Neural progenitor cell (in vitro differentiated cells): ENCODE measurements at regions not wholly inside any gene's neighbourhood (a gene's known extent, or its start where the extent isn't known, plus 50 kb on each side); places are given as distances from the start of the nearest gene placed in this dataset.

Experiments
- DNase-seq: peaks from one replicate; pipeline ENCODE4 v3.0.0-alpha.2; 2016; ENCODE audit warnings: low spot score
- H2AFZ ChIP-seq: fragments of 200-600 bp; sonication (generic); replicated peaks from 2 replicates; pipeline ENCODE4 v1.6.1; 2016; ENCODE audit warnings: antibody characterized with exemption
- H3F3A ChIP-seq: fragments of 200-600 bp; sonication (generic); 2 replicates; pipeline ENCODE4 v1.6.1; 2016; ENCODE audit warnings: antibody characterized with exemption, low read depth
- H3K27ac ChIP-seq: fragments of 200-600 bp; sonication (generic); 2 replicates; pipeline ENCODE4 v1.5.1; 2016; ENCODE audit warnings: mild to moderate bottlenecking
- H3K27me3 ChIP-seq: fragments of 200-600 bp; sonication (generic); 2 replicates; pipeline ENCODE4 v1.6.1; 2016; ENCODE audit warnings: mild to moderate bottlenecking, moderate library complexity
- H3K36me3 ChIP-seq: fragments of 200-600 bp; sonication (generic); 2 replicates; pipeline ENCODE4 v1.5.1; 2016
- H3K4me1 ChIP-seq: fragments of 200-600 bp; sonication (generic); 2 replicates; pipeline ENCODE4 v1.6.1; 2016; ENCODE audit warnings: mixed run types
- H3K4me2 ChIP-seq: fragments of 200-600 bp; sonication (generic); 2 replicates; pipeline ENCODE4 v1.6.1; 2016
- H3K4me3 ChIP-seq: fragments of 200-600 bp; sonication (generic); 2 replicates; pipeline ENCODE4 v1.5.1; 2016
- H3K79me2 ChIP-seq: fragments of 200-600 bp; sonication (generic); 2 replicates; pipeline ENCODE4 v1.6.1; 2016; ENCODE audit warnings: low read depth
- H3K9ac ChIP-seq: fragments of 200-600 bp; sonication (generic); 2 replicates; pipeline ENCODE4 v1.6.1; 2016
- H3K9me3 ChIP-seq: fragments of 200-600 bp; sonication (generic); 2 replicates; pipeline ENCODE4 v1.5.1; 2016; ENCODE audit warnings: low read depth
- H4K20me1 ChIP-seq: fragments of 200-600 bp; sonication (generic); 2 replicates; pipeline ENCODE4 v1.6.1; 2016; ENCODE audit warnings: low read depth
- H3K27ac Mint-ChIP-seq: 3 replicates; pipeline ENCODE4 v1.8.0; 2021; ENCODE audit warnings: mixed read lengths
- H3K27me3 Mint-ChIP-seq: 2 replicates; pipeline ENCODE4 v1.8.0; 2022; ENCODE audit warnings: low read depth, mild to moderate bottlenecking, inconsistent platforms, moderate library complexity, mixed read lengths; ENCODE audit not compliant: insufficient read depth
- H3K36me3 Mint-ChIP-seq: 3 replicates; pipeline ENCODE4 v1.8.0; 2021; ENCODE audit warnings: mixed read lengths
- H3K4me1 Mint-ChIP-seq: 3 replicates; pipeline ENCODE4 v1.8.0; 2021; ENCODE audit warnings: mixed read lengths
- H3K4me3 Mint-ChIP-seq: 3 replicates; pipeline ENCODE4 v1.8.0; 2021; ENCODE audit warnings: mild to moderate bottlenecking, moderate library complexity, mixed read lengths
- H3K9me3 Mint-ChIP-seq: 3 replicates; pipeline ENCODE4 v1.8.0; 2020; ENCODE audit warnings: mixed read lengths
- CTCF ChIP-seq: fragments of 200-600 bp; sonication (generic); IDR thresholded peaks from 2 replicates; pipeline ENCODE4 v1.5.1; 2017; ENCODE audit warnings: antibody characterized with exemption, mild to moderate bottlenecking
- EZH2 ChIP-seq: fragments of 200-600 bp; sonication (generic); IDR thresholded peaks from 2 replicates; pipeline ENCODE4 v1.6.1; 2017; ENCODE audit warnings: antibody characterized with exemption, mild to moderate bottlenecking, moderate library complexity
- EZH2phosphoT487 ChIP-seq: fragments of 200-600 bp; sonication (generic); IDR thresholded peaks from 2 replicates; pipeline ENCODE4 v1.6.1; 2017; ENCODE audit warnings: antibody characterized with exemption

GRCh38 chr5:92884469-92884868 is 696.5 kb downstream of the NR2F1-AS1 start:
- H3K4me1 ChIP-seq = peaks cover 68% of the 10 kb centered on the region
- H3K4me3 Mint-ChIP-seq = no peak overlapping the region
- H2AFZ ChIP-seq = no peak overlapping the region
- no peaks in the 10 kb centered on the region for H3K27me3 ChIP-seq
- peak overlapping the region; percentile 57 for H3K4me2 ChIP-seq
- H3F3A ChIP-seq = peaks cover 18% of the 10 kb centered on the region
- peaks cover 6% of the 10 kb centered on the region for H3K9me3 Mint-ChIP-seq
- H3K4me3 ChIP-seq = no peak overlapping the region
- no peak overlapping the region for H3K27ac ChIP-seq
- H3K36me3 Mint-ChIP-seq = no peaks in the 10 kb centered on the region
- H3K79me2 ChIP-seq = no peaks in the 10 kb centered on the region
- H4K20me1 ChIP-seq = no peaks in the 10 kb centered on the region
- peaks cover 59% of the 10 kb centered on the region for H3K4me1 Mint-ChIP-seq
- DNase-seq = no peak
- H3K9me3 ChIP-seq = no peaks in the 10 kb centered on the region
- H3K27me3 Mint-ChIP-seq = no peaks in the 10 kb centered on the region
- no peak overlapping the region for H3K27ac Mint-ChIP-seq
- TF ChIP-seq EZH2 (no peak), CTCF (no peak), EZH2phosphoT487 (no peak)
- H3K9ac ChIP-seq = no peak overlapping the region
- H3K36me3 ChIP-seq = no peaks in the 10 kb centered on the region

- no peak for TF ChIP-seq EZH2phosphoT487
- no peak for TF ChIP-seq CTCF
- TF ChIP-seq EZH2 = no peak
- Histone ChIP-seq H3K36me3 (no peaks in the 10 kb centered on the region), H3K4me3 (peak overlapping the region; percentile 20), H3K9ac (no peak overlapping the region), H3K4me2 (peak overlapping the region; percentile 60), H3K4me1 (peaks cover 53% of the 10 kb centered on the region), H3K27me3 (no peaks in the 10 kb centered on the region), H3K27ac (peak overlapping the region; percentile 69), H3F3A (peaks cover 26% of the 10 kb centered on the region), H4K20me1 (no peaks in the 10 kb centered on the region), H2AFZ (no peak overlapping the region), H3K9me3 (no peaks in the 10 kb centered on the region), H3K79me2 (no peaks in the 10 kb centered on the region)
- no peak overlapping the region for H3K4me3 Mint-ChIP-seq
- H3K27ac Mint-ChIP-seq = peak overlapping the region; percentile 84
- H3K27me3 Mint-ChIP-seq = peaks cover 11% of the 10 kb centered on the region
- DNase-seq = peak; percentile 49
- peaks cover 10% of the 10 kb centered on the region for H3K36me3 Mint-ChIP-seq
- peaks cover 26% of the 10 kb centered on the region for H3K9me3 Mint-ChIP-seq
- peaks cover 46% of the 10 kb centered on the region for H3K4me1 Mint-ChIP-seq
Observed at GRCh38 chr5:92879806-92880543, 701.0 kb downstream of the NR2F1-AS1 start.

GRCh38 chr5:92874790-92875189 is 706.2 kb downstream of the NR2F1-AS1 start:
- Mint-ChIP-seq H3K27ac (no peak overlapping the region), H3K36me3 (peaks cover 19% of the 10 kb centered on the region), H3K9me3 (peaks cover 60% of the 10 kb centered on the region), H3K4me3 (no peak overlapping the region), H3K4me1 (peaks cover 10% of the 10 kb centered on the region), H3K27me3 (peaks cover 13% of the 10 kb centered on the region)
- no peak for DNase-seq
- no peaks in the 10 kb centered on the region for H3K9me3 ChIP-seq
- H3K4me1 ChIP-seq = peaks cover 18% of the 10 kb centered on the region
- H3K4me2 ChIP-seq = no peak overlapping the region
- H3F3A ChIP-seq = peaks cover 18% of the 10 kb centered on the region
- no peaks in the 10 kb centered on the region for H3K27me3 ChIP-seq
- H4K20me1 ChIP-seq = no peaks in the 10 kb centered on the region
- H3K4me3 ChIP-seq = no peak overlapping the region
- H3K79me2 ChIP-seq = no peaks in the 10 kb centered on the region
- H3K36me3 ChIP-seq = no peaks in the 10 kb centered on the region
- no peak for TF ChIP-seq CTCF
- TF ChIP-seq EZH2 = no peak
- TF ChIP-seq EZH2phosphoT487 = no peak
- H3K27ac ChIP-seq = no peak overlapping the region
- no peak overlapping the region for H2AFZ ChIP-seq
- H3K9ac ChIP-seq = no peak overlapping the region
